Keratinocyte (primary cell): ENCODE measurements at regions not wholly inside any gene's neighbourhood (a gene's known extent, or its start where the extent isn't known, plus 50 kb on each side); places are given as distances from the start of the nearest gene placed in this dataset.

Experiments
- DNase-seq: peaks from one replicate; pipeline ENCODE4 v3.0.0-alpha.2; 2011; ENCODE audit warnings: low read depth, missing footprints, low spot score
- FAIRE-seq: peaks from 2 replicates; lab custom pipeline; 2011; peaks lifted over from hg19 to GRCh38; lab: Jason Lieb, UNC
- H2AFZ ChIP-seq: 2 replicates; pipeline ENCODE4 v1.6.0; 2012; ENCODE audit warnings: low read length, control low read depth, inconsistent platforms; ENCODE audit not compliant: control insufficient read depth
- H3K27ac ChIP-seq: 2 replicates; pipeline ENCODE4 v1.5.1; 2011; ENCODE audit warnings: low read length; ENCODE audit not compliant: control insufficient read depth, insufficient read depth
- H3K27me3 ChIP-seq: 3 replicates; pipeline ENCODE4 v1.6.0; 2011; ENCODE audit warnings: low read length; ENCODE audit not compliant: control insufficient read depth, insufficient read depth; ENCODE audit errors: extremely low read depth
- H3K36me3 ChIP-seq, 2 experiments: 2 replicates in 1 of 2; 3 replicates in 1 of 2; pipeline ENCODE4 v1.5.1; 2011; ENCODE audit warnings: low read length in 2 of 2, mild to moderate bottlenecking in 1 of 2; ENCODE audit not compliant: control insufficient read depth in 2 of 2, insufficient read depth in 2 of 2; ENCODE audit errors: extremely low read depth in 1 of 2
- H3K4me1 ChIP-seq: 3 replicates; pipeline ENCODE4 v1.5.1; 2011; ENCODE audit warnings: low read length; ENCODE audit not compliant: control insufficient read depth, insufficient read depth; ENCODE audit errors: extremely low read depth
- H3K4me2 ChIP-seq: 3 replicates; pipeline ENCODE4 v1.6.0; 2011; ENCODE audit warnings: low read depth, low read length; ENCODE audit not compliant: control insufficient read depth, insufficient read depth; ENCODE audit errors: extremely low read depth
- H3K4me3 ChIP-seq, 3 experiments: fragments of 200-600 bp in 1 of 3; sonication (generic) in 1 of 3; 2 replicates in 2 of 3; 3 replicates in 1 of 3; pipeline ENCODE4 v1.5.1; 2011 to 2016; ENCODE audit warnings: low read length in 3 of 3, mild to moderate bottlenecking in 3 of 3, control low read depth in 2 of 3, inconsistent platforms in 1 of 3, low read depth in 1 of 3, mixed read lengths in 1 of 3, mixed run types in 1 of 3, moderate library complexity in 1 of 3; ENCODE audit not compliant: control insufficient read depth in 2 of 3, insufficient read depth in 2 of 3; ENCODE audit errors: extremely low read depth in 1 of 3
- H3K79me2 ChIP-seq: 2 replicates; pipeline ENCODE4 v1.6.0; 2012; ENCODE audit warnings: low read length; ENCODE audit not compliant: control insufficient read depth, insufficient read depth
- H3K9ac ChIP-seq: 3 replicates; pipeline ENCODE4 v1.6.0; 2011; ENCODE audit warnings: low read length; ENCODE audit not compliant: control insufficient read depth, insufficient read depth; ENCODE audit errors: extremely low read depth
- H3K9me1 ChIP-seq: 3 replicates; pipeline ENCODE4 v1.6.0; 2011; ENCODE audit warnings: low read length; ENCODE audit not compliant: control insufficient read depth, insufficient read depth; ENCODE audit errors: extremely low read depth
- H3K9me3 ChIP-seq: 2 replicates; pipeline ENCODE4 v1.5.1; 2012; ENCODE audit warnings: low read depth, low read length; ENCODE audit not compliant: control insufficient read depth
- H4K20me1 ChIP-seq: 3 replicates; pipeline ENCODE4 v1.6.0; 2011; ENCODE audit warnings: low read length; ENCODE audit not compliant: control insufficient read depth, insufficient read depth; ENCODE audit errors: extremely low read depth
- CTCF ChIP-seq, 3 experiments: IDR thresholded peaks in 1 of 3; conservative IDR thresholded peaks in 1 of 3; optimal IDR thresholded peaks in 1 of 3; 2 replicates in 2 of 3; 3 replicates in 1 of 3; pipeline versions ENCODE3 to v1.5.1; 2011; ENCODE audit warnings: low read length in 3 of 3, mild to moderate bottlenecking in 3 of 3, moderate library complexity in 2 of 3, control low read depth in 1 of 3, inconsistent platforms in 1 of 3; ENCODE audit not compliant: insufficient read depth in 2 of 3; ENCODE audit errors: extremely low read depth in 1 of 3
- EZH2 ChIP-seq: IDR thresholded peaks from one replicate; pipeline ENCODE4 v1.6.1; 2012; ENCODE audit warnings: inconsistent platforms, mild to moderate bottlenecking, low read length, moderate library complexity
- dilution Hi-C: fragments of 300-500 bp; cut with MboI; formaldehyde crosslinking; loops from one replicate; pipeline ENCODE4 v1.7.0; 2020; ENCODE audit warnings: low sequenced_read_pairs; ENCODE audit not compliant: extremely low pct_ligation_motif_present

- dilution Hi-C loops, result no loop called here
- Histone ChIP-seq H3K27ac (no peak overlapping the region), H2AFZ (no peak overlapping the region), H3K9me1 (no peaks in the 10 kb centered on the region), H3K9ac (no peak overlapping the region), H3K27me3 (no peaks in the 10 kb centered on the region), H4K20me1 (no peaks in the 10 kb centered on the region), H3K4me2 (no peak overlapping the region), H3K4me1 (no peaks in the 10 kb centered on the region), H3K36me3 (no peaks in the 10 kb centered on the region), H3K79me2 (no peaks in the 10 kb centered on the region), H3K9me3 (no peaks in the 10 kb centered on the region), H3K4me3 (no peak overlapping the region)
- no peak for FAIRE-seq
- TF ChIP-seq EZH2, result no peak
- no peak for TF ChIP-seq CTCF (optimal IDR thresholded peaks at IDR 0.05 in 1 of 3, IDR thresholded peaks at IDR 0.05 in 1 of 3, conservative IDR thresholded peaks at IDR 0.05 in 1 of 3; ENCODE audit: extremely low read depth in 1 of 3, insufficient read depth in 2 of 3, low read length in 3 of 3)
- DNase-seq, result no peak
Measured at GRCh38 chr5:30921388-30921787, 272.1 kb upstream of the CDH6 start.

DNA sequence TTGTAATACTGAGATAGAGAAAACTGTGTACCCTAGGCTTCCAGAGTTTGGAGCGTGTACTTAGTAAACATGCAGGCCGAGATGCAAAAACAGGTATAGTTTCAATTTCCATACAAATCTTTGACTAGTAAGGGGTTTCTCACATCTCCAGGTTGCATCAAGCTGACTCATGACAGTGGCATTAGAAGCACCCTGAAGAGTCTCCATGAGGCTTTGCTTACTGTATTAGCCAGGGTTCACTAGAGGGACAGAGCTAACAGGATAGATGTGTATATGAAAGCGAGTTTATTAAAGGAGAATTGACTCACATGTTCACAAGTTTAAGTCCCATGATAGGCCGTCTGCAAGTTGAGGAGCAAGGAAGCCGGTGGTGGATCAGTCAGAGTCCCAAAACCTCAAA is 275.3 kb upstream of the CDH6 start:
- dilution Hi-C loops, result no loop called here
- Histone ChIP-seq H3K4me2 (no peak overlapping the region), H3K27ac (no peak overlapping the region), H3K36me3 (no peaks in the 10 kb centered on the region), H3K79me2 (no peaks in the 10 kb centered on the region), H3K4me3 (no peak overlapping the region), H2AFZ (no peak overlapping the region), H4K20me1 (no peaks in the 10 kb centered on the region), H3K9ac (no peak overlapping the region), H3K27me3 (no peaks in the 10 kb centered on the region), H3K9me1 (no peaks in the 10 kb centered on the region), H3K9me3 (no peaks in the 10 kb centered on the region), H3K4me1 (no peaks in the 10 kb centered on the region)
- DNase-seq (no peak), FAIRE-seq (no peak)
- TF ChIP-seq EZH2 (no peak), CTCF (optimal IDR thresholded peaks at IDR 0.05 in 1 of 3, IDR thresholded peaks at IDR 0.05 in 1 of 3, conservative IDR thresholded peaks at IDR 0.05 in 1 of 3; ENCODE audit: extremely low read depth in 1 of 3, insufficient read depth in 2 of 3, low read length in 3 of 3) (no peak)
